ENCODE measurements at regions not wholly inside any gene's neighbourhood (a gene's known extent, or its start where the extent isn't known, plus 50 kb on each side); places are given as distances from the start of the nearest gene placed in this dataset.

- BruUV-seq (replicated peaks), result no TSS peak
- no peak overlapping the region for H3K27ac ChIP-seq (ENCODE audit: low read depth, low read length, poor library complexity, severe bottlenecking)
These were observed 537.9 kb downstream of the TENT5A start for GRCh38 chr6:81214414-81215091.

GRCh38 chr6:81204731-81205130 lies 547.8 kb downstream of the TENT5A start:
- no peaks in the 10 kb centered on the region for H4K20me1 ChIP-seq (ENCODE audit: insufficient read depth, low read length)
- no peaks in the 10 kb centered on the region for H3K9me2 ChIP-seq (ENCODE audit: insufficient read depth, low read length)
- H3K9me3 ChIP-seq (ENCODE audit: low read length), result no peaks in the 10 kb centered on the region
- no peak overlapping the region for H2AFZ ChIP-seq (ENCODE audit: low read length)
- CTCF ChIA-PET (ENCODE audit: unreplicated experiment), result no interaction called here
- no peak overlapping the region for H3K4me2 ChIP-seq (ENCODE audit: low read length)
- no peak for DNase-seq (ENCODE audit: low spot score)
- H3K4me3 ChIP-seq (ENCODE audit: low read depth, low read length, poor library complexity, severe bottlenecking), result no peak overlapping the region
- H3K36me3 ChIP-seq (ENCODE audit: insufficient read depth, low read length), result no peaks in the 10 kb centered on the region
- intact Hi-C loops (cut with micrococcal nuclease; ENCODE audit: unreplicated experiment), result no loop called here
- no peak overlapping the region for H3K27ac ChIP-seq (ENCODE audit: low read depth, low read length, poor library complexity, severe bottlenecking)
- BruUV-seq (replicated peaks), result no TSS peak
- no peaks in the 10 kb centered on the region for H3K79me2 ChIP-seq (ENCODE audit: insufficient read depth, low read depth, low read length)
- POLR2A ChIA-PET, result no interaction called here
- H3K4me1 ChIP-seq (ENCODE audit: insufficient read depth, low read length, poor library complexity, severe bottlenecking), result no peaks in the 10 kb centered on the region
- TF ChIP-seq EZH2phosphoT487 (IDR thresholded peaks at IDR 0.05; ENCODE audit: borderline replicate concordance, low read depth, low read length) (no peak), CTCF (conservative IDR thresholded peaks at IDR 0.05; ENCODE audit: low read length) (no peak)

More at GRCh38 chr6:81214414-81215091, 537.9 kb downstream of the TENT5A start:
- CTCF ChIA-PET (ENCODE audit: unreplicated experiment), result no interaction called here
- no peaks in the 10 kb centered on the region for H3K36me3 ChIP-seq (ENCODE audit: insufficient read depth, low read length)
- H3K4me3 ChIP-seq (ENCODE audit: low read depth, low read length, poor library complexity, severe bottlenecking), result no peak overlapping the region
- no peak for DNase-seq (ENCODE audit: low spot score)
- intact Hi-C loops (cut with micrococcal nuclease; ENCODE audit: unreplicated experiment), result no loop called here
- H3K4me2 ChIP-seq (ENCODE audit: low read length), result no peak overlapping the region
- H4K20me1 ChIP-seq (ENCODE audit: insufficient read depth, low read length), result no peaks in the 10 kb centered on the region
- no peaks in the 10 kb centered on the region for H3K9me2 ChIP-seq (ENCODE audit: insufficient read depth, low read length)
- TF ChIP-seq CTCF (conservative IDR thresholded peaks at IDR 0.05; ENCODE audit: low read length) (no peak), EZH2phosphoT487 (IDR thresholded peaks at IDR 0.05; ENCODE audit: borderline replicate concordance, low read depth, low read length) (no peak)
- no peaks in the 10 kb centered on the region for H3K79me2 ChIP-seq (ENCODE audit: insufficient read depth, low read depth, low read length)
- H3K9me3 ChIP-seq (ENCODE audit: low read length), result no peaks in the 10 kb centered on the region
- POLR2A ChIA-PET, result interaction anchor here (0.9 kb wide), 1 partner anchor 8 kb away, joined by 3 read pairs; no protein-coding TSS in a partner anchor
- no peaks in the 10 kb centered on the region for H3K4me1 ChIP-seq (ENCODE audit: insufficient read depth, low read length, poor library complexity, severe bottlenecking)
- no peak overlapping the region for H2AFZ ChIP-seq (ENCODE audit: low read length)

GRCh38 chr6:81194374-81194773 lies 558.1 kb downstream of the TENT5A start:
- intact Hi-C loops (cut with micrococcal nuclease; ENCODE audit: unreplicated experiment), result no loop called here
- Histone ChIP-seq H2AFZ (ENCODE audit: low read length) (no peak overlapping the region), H3K4me2 (ENCODE audit: low read length) (no peak overlapping the region), H3K4me3 (ENCODE audit: low read depth, low read length, poor library complexity, severe bottlenecking) (no peak overlapping the region), H3K9me2 (ENCODE audit: insufficient read depth, low read length) (no peaks in the 10 kb centered on the region), H3K36me3 (ENCODE audit: insufficient read depth, low read length) (no peaks in the 10 kb centered on the region), H3K9me3 (ENCODE audit: low read length) (0 out of 2 replicates have a peak, but pooled peaks cover 5% of the 10 kb centered on the region), H3K4me1 (ENCODE audit: insufficient read depth, low read length, poor library complexity, severe bottlenecking) (no peaks in the 10 kb centered on the region), H3K79me2 (ENCODE audit: insufficient read depth, low read depth, low read length) (no peaks in the 10 kb centered on the region), H3K27ac (ENCODE audit: low read depth, low read length, poor library complexity, severe bottlenecking) (no peak overlapping the region), H4K20me1 (ENCODE audit: insufficient read depth, low read length) (no peaks in the 10 kb centered on the region)
- TF ChIP-seq EZH2phosphoT487 (IDR thresholded peaks at IDR 0.05; ENCODE audit: borderline replicate concordance, low read depth, low read length), result no peak
- TF ChIP-seq CTCF (conservative IDR thresholded peaks at IDR 0.05; ENCODE audit: low read length), result no peak
- CTCF ChIA-PET (ENCODE audit: unreplicated experiment), result no interaction called here
- no peak for DNase-seq (ENCODE audit: low spot score)
- no TSS peak for BruUV-seq (replicated peaks)
- POLR2A ChIA-PET, result no interaction called here
